ENCODE measurements at regions not wholly inside any gene's neighbourhood (a gene's known extent, or its start where the extent isn't known, plus 50 kb on each side); places are given as distances from the start of the nearest gene placed in this dataset.

GRCh38 chr9:109908459-109909390, 128.7 kb downstream of the PALM2AKAP2 start:
- peaks cover 12 to 86% (median 36%) of the 10 kb centered on the region in 5 donors for H3K4me1 ChIP-seq (ENCODE audit: control insufficient read depth in 5 of 5, insufficient read depth in 5 of 5, low read length in 5 of 5)
- H3K9me3 ChIP-seq (ENCODE audit: control insufficient read depth in 5 of 5, low read length in 5 of 5) = no peaks in the 10 kb centered on the region
- H3K27me3 ChIP-seq (ENCODE audit: control insufficient read depth in 5 of 5, insufficient read depth in 4 of 5, low read length in 5 of 5) = no peaks in the 10 kb centered on the region
- peaks cover 0 to 14% (median 0%) of the 10 kb centered on the region in 5 donors for H3K36me3 ChIP-seq (ENCODE audit: control insufficient read depth in 5 of 5, insufficient read depth in 5 of 5, low read length in 5 of 5)
- H3K9ac ChIP-seq (ENCODE audit: low read length in 5 of 5) = no peak overlapping the region
- H3K27ac ChIP-seq (ENCODE audit: low read depth, low read length) = peak overlapping the region; percentile 90
- H3K4me3 ChIP-seq (ENCODE audit: low read depth in 1 of 5, low read length in 5 of 5) = no peak overlapping the region

- Histone ChIP-seq H3K27me3 (ENCODE audit: control insufficient read depth in 5 of 5, insufficient read depth in 4 of 5, low read length in 5 of 5) (no peaks in the 10 kb centered on the region), H3K4me1 (ENCODE audit: control insufficient read depth in 5 of 5, insufficient read depth in 5 of 5, low read length in 5 of 5) (peaks cover 15 to 76% (median 40%) of the 10 kb centered on the region in 5 donors), H3K4me3 (ENCODE audit: low read depth in 1 of 5, low read length in 5 of 5) (peak overlapping the region in 1 of 5 donors; percentile 3), H3K27ac (ENCODE audit: low read depth, low read length) (peak overlapping the region; percentile 90), H3K9ac (ENCODE audit: low read length in 5 of 5) (peak overlapping the region in 2 of 5 donors; percentile 5 to 49), H3K9me3 (ENCODE audit: control insufficient read depth in 5 of 5, low read length in 5 of 5) (no peaks in the 10 kb centered on the region), H3K36me3 (ENCODE audit: control insufficient read depth in 5 of 5, insufficient read depth in 5 of 5, low read length in 5 of 5) (peaks cover 0 to 14% (median 0%) of the 10 kb centered on the region in 5 donors)
These were observed 130.9 kb downstream of the PALM2AKAP2 start for GRCh38 chr9:109910671-109911518.

GRCh38 chr9:109912082-109912582, 132.1 kb downstream of the PALM2AKAP2 start:
- H3K27me3 ChIP-seq (ENCODE audit: control insufficient read depth in 5 of 5, insufficient read depth in 4 of 5, low read length in 5 of 5) = no peaks in the 10 kb centered on the region
- no peaks in the 10 kb centered on the region for H3K9me3 ChIP-seq (ENCODE audit: control insufficient read depth in 5 of 5, low read length in 5 of 5)
- H3K27ac ChIP-seq (ENCODE audit: low read depth, low read length) = peak overlapping the region; percentile 90
- peaks cover 15 to 69% (median 42%) of the 10 kb centered on the region in 5 donors for H3K4me1 ChIP-seq (ENCODE audit: control insufficient read depth in 5 of 5, insufficient read depth in 5 of 5, low read length in 5 of 5)
- H3K36me3 ChIP-seq (ENCODE audit: control insufficient read depth in 5 of 5, insufficient read depth in 5 of 5, low read length in 5 of 5) = peaks cover 0 to 11% (median 0%) of the 10 kb centered on the region in 5 donors
- H3K9ac ChIP-seq (ENCODE audit: low read length in 5 of 5) = peak overlapping the region in 1 of 5 donors; percentile 50
- no peak overlapping the region for H3K4me3 ChIP-seq (ENCODE audit: low read depth in 1 of 5, low read length in 5 of 5)

- Histone ChIP-seq H3K9ac (ENCODE audit: low read length in 5 of 5) (peak overlapping the region in 4 of 5 donors; percentile 16 to 51 (median 44)), H3K36me3 (ENCODE audit: control insufficient read depth in 5 of 5, insufficient read depth in 5 of 5, low read length in 5 of 5) (peaks cover 0 to 4% (median 0%) of the 10 kb centered on the region in 5 donors), H3K9me3 (ENCODE audit: control insufficient read depth in 5 of 5, low read length in 5 of 5) (no peaks in the 10 kb centered on the region), H3K4me3 (ENCODE audit: low read depth in 1 of 5, low read length in 5 of 5) (no peak overlapping the region), H3K4me1 (ENCODE audit: control insufficient read depth in 5 of 5, insufficient read depth in 5 of 5, low read length in 5 of 5) (peaks cover 15 to 68% (median 43%) of the 10 kb centered on the region in 5 donors), H3K27me3 (ENCODE audit: control insufficient read depth in 5 of 5, insufficient read depth in 4 of 5, low read length in 5 of 5) (no peaks in the 10 kb centered on the region), H3K27ac (ENCODE audit: low read depth, low read length) (peak overlapping the region; percentile 90)
These were observed 132.9 kb downstream of the PALM2AKAP2 start for GRCh38 chr9:109912726-109913460.

- peaks cover 0 to 4% (median 0%) of the 10 kb centered on the region in 5 donors for H3K36me3 ChIP-seq (ENCODE audit: control insufficient read depth in 5 of 5, insufficient read depth in 5 of 5, low read length in 5 of 5)
- H3K4me3 ChIP-seq (ENCODE audit: low read depth in 1 of 5, low read length in 5 of 5) = no peak overlapping the region
- no peaks in the 10 kb centered on the region for H3K9me3 ChIP-seq (ENCODE audit: control insufficient read depth in 5 of 5, low read length in 5 of 5)
- peaks cover 19 to 68% (median 48%) of the 10 kb centered on the region in 5 donors for H3K4me1 ChIP-seq (ENCODE audit: control insufficient read depth in 5 of 5, insufficient read depth in 5 of 5, low read length in 5 of 5)
- H3K27ac ChIP-seq (ENCODE audit: low read depth, low read length) = peak overlapping the region; percentile 90
- H3K9ac ChIP-seq (ENCODE audit: low read length in 5 of 5) = no peak overlapping the region
- no peaks in the 10 kb centered on the region for H3K27me3 ChIP-seq (ENCODE audit: control insufficient read depth in 5 of 5, insufficient read depth in 4 of 5, low read length in 5 of 5)
These were observed 133.4 kb downstream of the PALM2AKAP2 start for GRCh38 chr9:109913461-109913810.

- Histone ChIP-seq H3K27me3 (ENCODE audit: control insufficient read depth in 5 of 5, insufficient read depth in 4 of 5, low read length in 5 of 5) (no peaks in the 10 kb centered on the region), H3K27ac (ENCODE audit: low read depth, low read length) (peak overlapping the region; percentile 90), H3K4me1 (ENCODE audit: control insufficient read depth in 5 of 5, insufficient read depth in 5 of 5, low read length in 5 of 5) (peaks cover 19 to 69% (median 50%) of the 10 kb centered on the region in 5 donors), H3K4me3 (ENCODE audit: low read depth in 1 of 5, low read length in 5 of 5) (no peak overlapping the region), H3K36me3 (ENCODE audit: control insufficient read depth in 5 of 5, insufficient read depth in 5 of 5, low read length in 5 of 5) (peaks cover 0 to 4% (median 0%) of the 10 kb centered on the region in 5 donors), H3K9ac (ENCODE audit: low read length in 5 of 5) (no peak overlapping the region), H3K9me3 (ENCODE audit: control insufficient read depth in 5 of 5, low read length in 5 of 5) (no peaks in the 10 kb centered on the region)
These were observed 134.5 kb downstream of the PALM2AKAP2 start for GRCh38 chr9:109914280-109915027.

GRCh38 chr9:109916316-109916715, 136.3 kb downstream of the PALM2AKAP2 start:
- Histone ChIP-seq H3K36me3 (ENCODE audit: control insufficient read depth in 5 of 5, insufficient read depth in 5 of 5, low read length in 5 of 5) (peaks cover 0 to 4% (median 0%) of the 10 kb centered on the region in 5 donors), H3K4me3 (ENCODE audit: low read depth in 1 of 5, low read length in 5 of 5) (no peak overlapping the region), H3K27me3 (ENCODE audit: control insufficient read depth in 5 of 5, insufficient read depth in 4 of 5, low read length in 5 of 5) (no peaks in the 10 kb centered on the region), H3K9me3 (ENCODE audit: control insufficient read depth in 5 of 5, low read length in 5 of 5) (no peaks in the 10 kb centered on the region), H3K4me1 (ENCODE audit: control insufficient read depth in 5 of 5, insufficient read depth in 5 of 5, low read length in 5 of 5) (peaks cover 18 to 51% (median 40%) of the 10 kb centered on the region in 5 donors), H3K27ac (ENCODE audit: low read depth, low read length) (no peak overlapping the region), H3K9ac (ENCODE audit: low read length in 5 of 5) (no peak overlapping the region)

- H3K4me3 ChIP-seq (ENCODE audit: low read depth in 1 of 5, low read length in 5 of 5) = no peak overlapping the region
- H3K36me3 ChIP-seq (ENCODE audit: control insufficient read depth in 5 of 5, insufficient read depth in 5 of 5, low read length in 5 of 5) = peaks cover 0 to 4% (median 0%) of the 10 kb centered on the region in 5 donors
- peaks cover 13 to 41% (median 31%) of the 10 kb centered on the region in 5 donors for H3K4me1 ChIP-seq (ENCODE audit: control insufficient read depth in 5 of 5, insufficient read depth in 5 of 5, low read length in 5 of 5)
- H3K9ac ChIP-seq (ENCODE audit: low read length in 5 of 5) = no peak overlapping the region
- no peaks in the 10 kb centered on the region for H3K9me3 ChIP-seq (ENCODE audit: control insufficient read depth in 5 of 5, low read length in 5 of 5)
- H3K27ac ChIP-seq (ENCODE audit: low read depth, low read length) = no peak overlapping the region
- no peaks in the 10 kb centered on the region for H3K27me3 ChIP-seq (ENCODE audit: control insufficient read depth in 5 of 5, insufficient read depth in 4 of 5, low read length in 5 of 5)
These were observed 138.6 kb downstream of the PALM2AKAP2 start for GRCh38 chr9:109918339-109919163.

Data from subcutaneous abdominal adipose tissue (tissue), 5 donors.